ENCODE measurements at regions not wholly inside any gene's neighbourhood (a gene's known extent, or its start where the extent isn't known, plus 50 kb on each side); places are given as distances from the start of the nearest gene placed in this dataset.

GRCh38 chr11:115869131-115869530, 364.9 kb upstream of the CADM1 start:
- intact Hi-C loops (cut with DNase I, micrococcal nuclease) = no loop called here
- H3K4me1 ChIP-seq (ENCODE audit: low read depth) = no peaks in the 10 kb centered on the region
- ATAC-seq (no peak), DNase-seq (no peak)
- no peaks in the 10 kb centered on the region for H3K9me3 ChIP-seq
- H3K36me3 ChIP-seq (ENCODE audit: low read depth) = no peaks in the 10 kb centered on the region
- H3K4me3 ChIP-seq = no peak overlapping the region
- no peak for TF ChIP-seq CTCF (IDR thresholded peaks at IDR 0.05)

- Histone ChIP-seq H3K4me3 (no peak overlapping the region), H3K4me1 (ENCODE audit: low read depth) (no peaks in the 10 kb centered on the region), H3K9me3 (peaks cover 6% of the 10 kb centered on the region), H3K36me3 (ENCODE audit: low read depth) (no peaks in the 10 kb centered on the region)
- intact Hi-C loops (cut with DNase I, micrococcal nuclease) = no loop called here
- DNase-seq = no peak
- TF ChIP-seq CTCF (IDR thresholded peaks at IDR 0.05) = no peak
- ATAC-seq = no peak
Measured at GRCh38 chr11:115860246-115860645, 356.0 kb upstream of the CADM1 start.

GRCh38 chr11:115848611-115849010, 344.4 kb upstream of the CADM1 start:
- intact Hi-C loops (cut with DNase I, micrococcal nuclease) = no loop called here
- no peak for ATAC-seq

GRCh38 chr11:115848080-115848479, 343.9 kb upstream of the CADM1 start:
- Histone ChIP-seq H3K9me3 (no peaks in the 10 kb centered on the region), H3K36me3 (ENCODE audit: low read depth) (no peaks in the 10 kb centered on the region), H3K4me1 (ENCODE audit: low read depth) (no peaks in the 10 kb centered on the region), H3K4me3 (no peak overlapping the region)
- intact Hi-C loops (cut with DNase I, micrococcal nuclease) = no loop called here
- DNase-seq (peak in 1 of 3 donors; percentile 16), ATAC-seq (peak; percentile 51)
- no peak for TF ChIP-seq CTCF (IDR thresholded peaks at IDR 0.05)

More at GRCh38 chr11:115848611-115849010, 344.4 kb upstream of the CADM1 start:
- Histone ChIP-seq H3K36me3 (ENCODE audit: low read depth) (no peaks in the 10 kb centered on the region), H3K4me1 (ENCODE audit: low read depth) (no peaks in the 10 kb centered on the region), H3K9me3 (no peaks in the 10 kb centered on the region), H3K4me3 (no peak overlapping the region)
- TF ChIP-seq CTCF (IDR thresholded peaks at IDR 0.05) = no peak
- no peak for DNase-seq

- TF ChIP-seq CTCF (IDR thresholded peaks at IDR 0.05) = no peak
- no peak overlapping the region for H3K4me3 ChIP-seq
- intact Hi-C loops (cut with DNase I, micrococcal nuclease) = no loop called here
- H3K4me1 ChIP-seq (ENCODE audit: low read depth) = no peaks in the 10 kb centered on the region
- DNase-seq = no peak
- ATAC-seq = no peak
- no peaks in the 10 kb centered on the region for H3K9me3 ChIP-seq
- H3K36me3 ChIP-seq (ENCODE audit: low read depth) = no peaks in the 10 kb centered on the region
Measured at GRCh38 chr11:115845872-115846271, 341.7 kb upstream of the CADM1 start.

- DNase-seq = no peak
- intact Hi-C loops (cut with DNase I, micrococcal nuclease) = no loop called here
- H3K4me3 ChIP-seq = no peak overlapping the region
- no peaks in the 10 kb centered on the region for H3K36me3 ChIP-seq (ENCODE audit: low read depth)
- no peaks in the 10 kb centered on the region for H3K4me1 ChIP-seq (ENCODE audit: low read depth)
- peak; percentile 61 for ATAC-seq
- H3K9me3 ChIP-seq = no peaks in the 10 kb centered on the region
- TF ChIP-seq CTCF (IDR thresholded peaks at IDR 0.05) = no peak
Measured at GRCh38 chr11:115843685-115844084, 339.5 kb upstream of the CADM1 start.
